Epithelial cell of proximal tubule (primary cell): ENCODE measurements at regions not wholly inside any gene's neighbourhood (a gene's known extent, or its start where the extent isn't known, plus 50 kb on each side); places are given as distances from the start of the nearest gene placed in this dataset.

Source experiments
- DNase-seq: peaks from one replicate; pipeline ENCODE4 v3.0.0-alpha.2; 2011; ENCODE audit warnings: low read depth
- H3K4me3 ChIP-seq: 2 replicates; pipeline ENCODE4 v1.5.1; 2011; ENCODE audit warnings: low read depth, mild to moderate bottlenecking, low read length
- CTCF ChIP-seq: conservative IDR thresholded peaks from 2 replicates; pipeline ENCODE4 v1.5.1; 2012; ENCODE audit warnings: low read depth, mild to moderate bottlenecking, low read length

GRCh38 chrX:25531096-25531495 lies 515.3 kb upstream of the ARX start:
- no peak overlapping the region for H3K4me3 ChIP-seq
- DNase-seq = no peak
- no peak for TF ChIP-seq CTCF

GRCh38 chrX:25534091-25534490 lies 518.3 kb upstream of the ARX start:
- H3K4me3 ChIP-seq = no peak overlapping the region
- no peak for TF ChIP-seq CTCF
- no peak for DNase-seq

DNA sequence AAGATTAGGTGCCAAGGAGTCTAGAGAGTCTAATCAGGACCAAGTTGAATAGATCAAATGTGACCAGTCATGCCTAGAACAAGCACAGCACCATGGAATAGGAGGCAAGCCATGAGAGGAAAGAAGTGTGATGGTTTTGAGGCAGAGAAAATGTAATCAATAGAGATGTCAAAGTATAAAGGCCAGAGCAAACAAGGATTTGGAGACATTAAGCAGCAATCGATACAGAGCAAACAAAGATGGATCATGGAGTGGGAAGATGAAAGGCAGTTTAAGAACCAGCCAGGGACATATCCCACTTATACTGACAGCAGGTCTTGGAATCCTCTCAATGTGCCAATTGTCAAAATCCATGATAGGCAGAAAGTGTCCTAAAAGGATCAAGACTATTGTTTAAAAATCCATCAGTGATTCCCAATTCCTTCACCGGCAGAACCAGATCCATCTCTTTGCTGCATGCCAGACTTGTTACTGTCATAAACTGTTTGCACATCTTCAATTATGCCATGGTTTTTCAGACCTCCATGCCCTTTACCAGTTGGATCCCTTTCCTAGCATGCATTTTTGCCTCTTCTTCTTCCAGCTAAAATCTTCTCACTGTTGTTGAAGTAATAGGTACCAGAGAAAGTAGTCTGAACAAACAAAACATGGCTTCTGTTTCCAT lies 520.7 kb upstream of the ARX start:
- no peak for TF ChIP-seq CTCF
- DNase-seq = no peak

GRCh38 chrX:25537699-25538098 lies 521.9 kb upstream of the ARX start:
- no peak for DNase-seq
- H3K4me3 ChIP-seq = no peak overlapping the region
- TF ChIP-seq CTCF = no peak

More for the DNA sequence above, 520.7 kb upstream of the ARX start:
- no peak overlapping the region for H3K4me3 ChIP-seq

- DNase-seq = no peak
- no peak overlapping the region for H3K4me3 ChIP-seq
- TF ChIP-seq CTCF = no peak
Observed at GRCh38 chrX:25544641-25545040, 528.9 kb upstream of the ARX start.

GRCh38 chrX:25548811-25549210 lies 533.0 kb upstream of the ARX start:
- H3K4me3 ChIP-seq = no peak overlapping the region
- no peak for TF ChIP-seq CTCF
- DNase-seq = no peak

GRCh38 chrX:25555521-25555920 lies 539.8 kb upstream of the ARX start:
- TF ChIP-seq CTCF = no peak
- DNase-seq = no peak
- H3K4me3 ChIP-seq = no peak overlapping the region
